H1 (cell line): ENCODE measurements at regions not wholly inside any gene's neighbourhood (a gene's known extent, or its start where the extent isn't known, plus 50 kb on each side); places are given as distances from the start of the nearest gene placed in this dataset.

Source experiments
- CTCF ChIA-PET: fragments of 300-600 bp; sonication (Branson Sonifier 250); formaldehyde crosslinking; loops from one replicate; lab custom pipeline; 2021; ENCODE audit not compliant: partially characterized antibody; lab: Charles Lee
- POLR2A ChIA-PET: fragments of 300-600 bp; sonication (Branson Sonifier 250); formaldehyde crosslinking; loops from one replicate; lab custom pipeline; 2021; ENCODE audit warnings: inconsistent platforms; ENCODE audit not compliant: partially characterized antibody; lab: Charles Lee
- DNase-seq, 2 experiments: peaks; one replicate each; pipeline versions ENCODE4 v3.0.0 to v3.0.0-alpha.2; 2010 to 2022; ENCODE audit warnings: low spot score in 2 of 2, low read depth in 1 of 2, mixed read lengths in 1 of 2
- FAIRE-seq: peaks from 2 replicates; lab custom pipeline; 2011; peaks lifted over from hg19 to GRCh38; lab: Jason Lieb, UNC
- H2AFZ ChIP-seq: 2 replicates; pipeline ENCODE4 v1.8.1; 2012; ENCODE audit warnings: low read length, inconsistent platforms
- H2AK5ac ChIP-seq: 2 replicates; pipeline ENCODE4 v1.6.1; 2013; ENCODE audit warnings: low read depth, low read length
- H2BK120ac ChIP-seq: replicated peaks from 2 replicates; pipeline ENCODE3; 2013; ENCODE audit warnings: low read depth, low read length, inconsistent platforms
- H2BK12ac ChIP-seq: 2 replicates; pipeline ENCODE4 v1.6.1; 2013; ENCODE audit warnings: low read depth, low read length
- H2BK15ac ChIP-seq: 2 replicates; pipeline ENCODE4 v1.6.1; 2013; ENCODE audit warnings: low read length
- H2BK20ac ChIP-seq: 2 replicates; pipeline ENCODE4 v1.6.1; 2013; ENCODE audit warnings: low read length
- H2BK5ac ChIP-seq: 2 replicates; pipeline ENCODE4 v1.6.1; 2013; ENCODE audit warnings: low read depth, low read length
- H3K14ac ChIP-seq: 2 replicates; pipeline ENCODE4 v1.6.1; 2013; ENCODE audit warnings: inconsistent platforms; ENCODE audit not compliant: insufficient read length
- H3K18ac ChIP-seq: 2 replicates; pipeline ENCODE4 v1.6.1; 2013; ENCODE audit warnings: low read length; ENCODE audit errors: extremely low read depth
- H3K23ac ChIP-seq: 2 replicates; pipeline ENCODE4 v1.6.1; 2013; ENCODE audit warnings: inconsistent platforms; ENCODE audit not compliant: insufficient read length
- H3K23me2 ChIP-seq: 2 replicates; pipeline ENCODE4 v1.6.1; 2013; ENCODE audit warnings: low read depth, low read length
- H3K27ac ChIP-seq: 2 replicates; pipeline ENCODE4 v1.6.1; 2011; ENCODE audit warnings: low read depth, low read length, inconsistent platforms
- H3K27me3 ChIP-seq, 4 experiments: replicated peaks in 1 of 4; 1 replicate in 1 of 4; 2 replicates in 3 of 4; pipeline versions ENCODE4 v1.6.1 to v1.8.1; 2011 to 2013; ENCODE audit warnings: low read length in 3 of 4, mild to moderate bottlenecking in 3 of 4, inconsistent platforms in 2 of 4, mixed read lengths in 2 of 4, moderate library complexity in 1 of 4; ENCODE audit not compliant: control insufficient read depth in 3 of 4, insufficient read depth in 3 of 4; ENCODE audit errors: extremely low read depth in 1 of 4
- H3K36me3 ChIP-seq, 4 experiments: 2 replicates each; pipeline versions ENCODE4 v1.6.1 to v1.8.1; 2011 to 2013; ENCODE audit warnings: mild to moderate bottlenecking in 4 of 4, low read length in 3 of 4, moderate library complexity in 2 of 4, control low read depth in 1 of 4, inconsistent platforms in 1 of 4; ENCODE audit not compliant: insufficient read depth in 4 of 4, control insufficient read depth in 2 of 4
- H3K4ac ChIP-seq: replicated peaks from 2 replicates; pipeline ENCODE3; 2013; ENCODE audit warnings: low read length, low read depth, mixed read lengths, inconsistent platforms; ENCODE audit not compliant: insufficient read length
- H3K4me1 ChIP-seq, 4 experiments: replicated peaks in 1 of 4; 1 replicate in 1 of 4; 2 replicates in 3 of 4; pipeline versions ENCODE4 v1.6.1 to v1.8.1; 2011 to 2013; ENCODE audit warnings: low read length in 3 of 4, inconsistent platforms in 2 of 4, mixed read lengths in 1 of 4; ENCODE audit not compliant: insufficient read depth in 4 of 4, control insufficient read depth in 3 of 4
- H3K4me2 ChIP-seq, 2 experiments: 2 replicates each; pipeline versions ENCODE4 v1.6.1 to v1.8.1; 2011 to 2013; ENCODE audit warnings: low read depth in 2 of 2, low read length in 2 of 2, control low read depth in 1 of 2, inconsistent platforms in 1 of 2, mild to moderate bottlenecking in 1 of 2; ENCODE audit not compliant: insufficient read depth in 1 of 2
- H3K4me3 ChIP-seq, 4 experiments: fragments of 200-600, 300-600 bp in 1 of 4; sonication (generic), shearing (Covaris generic), sonication (Bioruptor Twin) in 1 of 4; 2 replicates each; pipeline versions ENCODE4 v1.5.1 to v1.8.1; 2011 to 2016; ENCODE audit warnings: low read length in 4 of 4, low read depth in 3 of 4, control low read depth in 2 of 4, inconsistent platforms in 2 of 4, mild to moderate bottlenecking in 2 of 4, mixed read lengths in 1 of 4, moderate library complexity in 1 of 4; ENCODE audit not compliant: insufficient read depth in 2 of 4; ENCODE audit errors: extremely low read depth in 1 of 4
- H3K56ac ChIP-seq: replicated peaks from 2 replicates; pipeline ENCODE3; 2013; ENCODE audit warnings: low read depth, mild to moderate bottlenecking, mixed read lengths, low read length, inconsistent platforms; ENCODE audit not compliant: insufficient read length
- H3K79me1 ChIP-seq: 2 replicates; pipeline ENCODE4 v1.6.1; 2013; ENCODE audit warnings: low read depth, low read length, control low read depth
- H3K79me2 ChIP-seq, 2 experiments: 2 replicates each; pipeline versions ENCODE4 v1.6.1 to v1.8.1; 2012 to 2013; ENCODE audit warnings: low read length in 2 of 2, mild to moderate bottlenecking in 2 of 2, inconsistent platforms in 1 of 2; ENCODE audit not compliant: insufficient read depth in 2 of 2, control insufficient read depth in 1 of 2
- H3K9ac ChIP-seq, 4 experiments: replicated peaks in 1 of 4; 1 replicate in 1 of 4; 2 replicates in 3 of 4; pipeline versions ENCODE4 v1.6.1 to v1.8.1; 2011 to 2013; ENCODE audit warnings: low read depth in 3 of 4, low read length in 3 of 4, control low read depth in 2 of 4, mild to moderate bottlenecking in 2 of 4, moderate library complexity in 2 of 4, inconsistent platforms in 1 of 4; ENCODE audit errors: extremely low read depth in 1 of 4
- H3K9me3 ChIP-seq, 2 experiments: 2 replicates each; pipeline versions ENCODE4 v1.6.1 to v1.8.1; 2012 to 2013; ENCODE audit warnings: mild to moderate bottlenecking in 2 of 2, moderate library complexity in 2 of 2, control low read depth in 1 of 2, inconsistent platforms in 1 of 2, low read depth in 1 of 2, low read length in 1 of 2, mixed read lengths in 1 of 2; ENCODE audit not compliant: insufficient read depth in 2 of 2
- H4K20me1 ChIP-seq, 2 experiments: replicated peaks in 1 of 2; 2 replicates each; pipeline versions ENCODE3 to v1.8.1; 2011 to 2013; ENCODE audit warnings: inconsistent platforms in 2 of 2, low read length in 2 of 2, mild to moderate bottlenecking in 1 of 2; ENCODE audit not compliant: insufficient read depth in 2 of 2, control insufficient read depth in 1 of 2
- H4K5ac ChIP-seq: 2 replicates; pipeline ENCODE4 v1.6.1; 2013; ENCODE audit warnings: low read length, low read depth, mixed read lengths, inconsistent platforms; ENCODE audit not compliant: insufficient read length
- H4K8ac ChIP-seq: 2 replicates; pipeline ENCODE4 v1.8.0; 2013; ENCODE audit warnings: mild to moderate bottlenecking, moderate library complexity, low read length, inconsistent platforms; ENCODE audit not compliant: insufficient read depth; ENCODE audit errors: extremely low read depth
- H4K91ac ChIP-seq: replicated peaks from 2 replicates; pipeline ENCODE3; 2013; ENCODE audit warnings: low read length, mixed read lengths, inconsistent platforms; ENCODE audit not compliant: insufficient read length
- BRCA1 ChIP-seq: IDR thresholded peaks from 2 replicates; pipeline ENCODE4 v1.6.1; 2012; ENCODE audit warnings: low read depth, low read length, improper control_type of control experiment
- CBX8 ChIP-seq: fragments of 300-800, 300-1000 bp; sonication (generic); IDR thresholded peaks from 2 replicates; pipeline ENCODE4 v1.7.1; 2016; ENCODE audit warnings: low read depth, low read length, borderline replicate concordance
- HDAC2 ChIP-seq, 2 experiments: fragments of 300-600 bp in 1 of 2; sonication (generic) in 1 of 2; IDR thresholded peaks; 2 replicates each; pipeline ENCODE4 v1.6.1; 2011 to 2012; ENCODE audit warnings: low read depth in 2 of 2, low read length in 2 of 2, mild to moderate bottlenecking in 2 of 2, moderate library complexity in 2 of 2, borderline replicate concordance in 1 of 2, inconsistent platforms in 1 of 2
- SP1 ChIP-seq: IDR thresholded peaks from 2 replicates; pipeline ENCODE4 v1.6.1; 2011; ENCODE audit warnings: low read depth, low read length
- TBP ChIP-seq: IDR thresholded peaks from 2 replicates; pipeline ENCODE4 v1.6.1; 2011; ENCODE audit warnings: low read depth, low read length, improper control_type of control experiment
- TEAD4 ChIP-seq: IDR thresholded peaks from 2 replicates; pipeline ENCODE4 v1.6.1; 2012; ENCODE audit warnings: low read depth, low read length, inconsistent platforms, mixed read lengths

DNA sequence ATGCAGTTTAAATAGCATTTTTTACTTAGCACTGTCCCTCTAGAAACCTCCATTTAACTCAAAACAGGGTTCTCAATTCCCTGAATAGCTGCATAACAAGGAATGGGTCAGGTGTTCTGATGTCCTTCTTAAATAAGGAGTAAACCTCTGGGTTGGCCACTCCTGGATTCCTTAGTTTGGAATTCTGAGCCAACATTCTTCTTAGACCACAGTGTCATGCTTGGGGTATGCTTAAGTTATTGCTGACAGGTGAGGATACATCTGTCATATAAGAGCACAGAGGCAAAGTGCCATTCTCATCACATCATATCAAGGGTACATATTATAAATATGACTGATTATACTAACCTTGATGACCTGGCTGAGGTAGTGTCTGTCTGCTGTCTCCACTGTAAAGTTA lies 179.9 kb upstream of the SEMA6A start:
- Histone ChIP-seq H2BK15ac (no peak overlapping the region), H3K9me3 (peaks cover 7 to 10% of the 10 kb centered on the region in 2 experiments), H4K20me1 (no peaks in the 10 kb centered on the region), H2AK5ac (peak overlapping the region; percentile 1; the same call in 1 of the 2 replicates), H4K91ac (no peak overlapping the region), H2BK20ac (peak overlapping the region; percentile 13; the same call in 1 of the 2 replicates), H3K18ac (no peak overlapping the region), H2BK5ac (no peak overlapping the region), H2AFZ (no peak overlapping the region), H3K79me1 (no peaks in the 10 kb centered on the region), H3K27ac (no peak overlapping the region), H3K36me3 (peaks cover 0 to 2% (median 0%) of the 10 kb centered on the region in 4 experiments; a peak in 2 of 8 replicates), H3K4me1 (peaks cover 0 to 9% (median 2%) of the 10 kb centered on the region in 4 experiments; a peak in 3 of 7 replicates), H3K4me2 (no peak overlapping the region), H3K23ac (no peak overlapping the region), H4K5ac (no peak overlapping the region), H3K9ac (no peak overlapping the region), H4K8ac (no peak overlapping the region), H3K4ac (no peak overlapping the region), H3K27me3 (no peaks in the 10 kb centered on the region), H3K23me2 (no peaks in the 10 kb centered on the region), H2BK120ac (no peak overlapping the region), H3K79me2 (no peaks in the 10 kb centered on the region), H3K56ac (no peak overlapping the region), H3K14ac (no peak overlapping the region), H2BK12ac (no peak overlapping the region; the same call in 1 of the 2 replicates), H3K4me3 (no peak overlapping the region)
- ChIA-PET POLR2A (interaction anchor here (1.0 to 1.5 kb wide), 2 partner anchors 23 to 179 kb away, joined by 3 read pairs; no protein-coding TSS in a partner anchor), CTCF (interaction anchor here (1.3 kb wide), 1 partner anchor 24 kb away, joined by 3 read pairs; no protein-coding TSS in a partner anchor)
- TF ChIP-seq SP1 (no peak), CBX8 (no peak), TBP (no peak), TEAD4 (0 out of 2 replicates have a peak, but pooled peaks have one; percentile 39), BRCA1 (no peak), HDAC2 (IDR thresholded peaks at IDR 0.05; ENCODE audit: borderline replicate concordance in 1 of 2, low read depth in 2 of 2, low read length in 2 of 2) (no peak)
- DNase-seq = no peak
- no peak for FAIRE-seq
